Lower lobe of right lung (tissue), 2 donors: ENCODE measurements at regions not wholly inside any gene's neighbourhood (a gene's known extent, or its start where the extent isn't known, plus 50 kb on each side); places are given as distances from the start of the nearest gene placed in this dataset.

ENCODE experiments used
- ATAC-seq, 2 donors: fragments of 200-7000 bp; cut with Tn5 transposase; one replicate each; pipeline ENCODE4 v1.9.1; 2020 to 2022; ENCODE audit warnings: mild to moderate bottlenecking in 2 of 2, moderate library complexity in 2 of 2
- DNase-seq: peaks from one replicate; pipeline ENCODE4 v3.0.0-alpha.2; 2020
- H3K27ac ChIP-seq: fragments of 200-600 bp; one replicate; pipeline ENCODE4 v1.8.0; 2022
- H3K27me3 ChIP-seq: fragments of 200-600 bp; one replicate; pipeline ENCODE4 v1.8.0; 2022; ENCODE audit warnings: low read depth
- H3K36me3 ChIP-seq: fragments of 200-600 bp; one replicate; pipeline ENCODE4 v1.8.0; 2022; ENCODE audit warnings: mild to moderate bottlenecking
- H3K4me1 ChIP-seq: fragments of 200-600 bp; one replicate; pipeline ENCODE4 v1.8.0; 2022
- H3K4me3 ChIP-seq: fragments of 200-600 bp; one replicate; pipeline ENCODE4 v1.8.0; 2022; ENCODE audit warnings: mild to moderate bottlenecking
- H3K9me3 ChIP-seq: fragments of 200-600 bp; one replicate; pipeline ENCODE4 v1.8.0; 2022
- intact Hi-C: fragments of 100-400 bp; cut with DNase I; formaldehyde crosslinking; loops from one replicate; pipeline ENCODE4 v1.11.0; 2022
- TF ChIP-seq, protein P1 (sequence below): fragments of 200-600 bp; IDR thresholded peaks from one replicate; pipeline ENCODE4 v1.8.0; 2022; ENCODE audit warnings: antibody characterized with exemption, mild to moderate bottlenecking
- donor health status: DM: no; HTN: yes; CAD: no; lungs with severe emphysema.

DNA sequence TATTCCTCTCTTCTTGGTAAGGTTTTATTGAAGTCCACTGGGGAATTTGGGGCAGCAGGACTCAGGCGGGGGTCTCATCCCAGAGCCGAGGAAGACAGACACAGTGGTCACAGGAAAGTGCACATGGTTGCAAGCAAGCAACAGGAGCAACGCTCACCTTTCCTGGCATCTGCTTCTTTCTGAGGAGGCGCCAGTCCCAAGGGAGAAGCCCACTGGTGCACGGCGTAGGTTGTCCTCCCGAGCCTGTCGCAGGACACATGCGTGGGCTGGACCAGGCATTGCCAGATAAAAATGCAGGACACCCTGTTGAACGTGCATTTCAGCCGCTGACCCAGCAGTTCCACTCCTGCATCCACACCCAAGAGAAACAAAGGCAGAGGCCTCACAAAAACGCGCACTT is 72.4 kb upstream of the OLFM1 start:
- H3K36me3 ChIP-seq, result no peaks in the 10 kb centered on the region
- H3K4me1 ChIP-seq, result no peaks in the 10 kb centered on the region
- H3K4me3 ChIP-seq, result no peak overlapping the region
- intact Hi-C loops, result no loop called here
- H3K27me3 ChIP-seq, result peaks cover 4% of the 10 kb centered on the region
- no peak for DNase-seq
- no peak overlapping the region for H3K27ac ChIP-seq
- H3K9me3 ChIP-seq, result no peaks in the 10 kb centered on the region
- no peak for ATAC-seq
- TF ChIP-seq, protein P1, sequence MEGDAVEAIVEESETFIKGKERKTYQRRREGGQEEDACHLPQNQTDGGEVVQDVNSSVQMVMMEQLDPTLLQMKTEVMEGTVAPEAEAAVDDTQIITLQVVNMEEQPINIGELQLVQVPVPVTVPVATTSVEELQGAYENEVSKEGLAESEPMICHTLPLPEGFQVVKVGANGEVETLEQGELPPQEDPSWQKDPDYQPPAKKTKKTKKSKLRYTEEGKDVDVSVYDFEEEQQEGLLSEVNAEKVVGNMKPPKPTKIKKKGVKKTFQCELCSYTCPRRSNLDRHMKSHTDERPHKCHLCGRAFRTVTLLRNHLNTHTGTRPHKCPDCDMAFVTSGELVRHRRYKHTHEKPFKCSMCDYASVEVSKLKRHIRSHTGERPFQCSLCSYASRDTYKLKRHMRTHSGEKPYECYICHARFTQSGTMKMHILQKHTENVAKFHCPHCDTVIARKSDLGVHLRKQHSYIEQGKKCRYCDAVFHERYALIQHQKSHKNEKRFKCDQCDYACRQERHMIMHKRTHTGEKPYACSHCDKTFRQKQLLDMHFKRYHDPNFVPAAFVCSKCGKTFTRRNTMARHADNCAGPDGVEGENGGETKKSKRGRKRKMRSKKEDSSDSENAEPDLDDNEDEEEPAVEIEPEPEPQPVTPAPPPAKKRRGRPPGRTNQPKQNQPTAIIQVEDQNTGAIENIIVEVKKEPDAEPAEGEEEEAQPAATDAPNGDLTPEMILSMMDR, result no peak

DNA sequence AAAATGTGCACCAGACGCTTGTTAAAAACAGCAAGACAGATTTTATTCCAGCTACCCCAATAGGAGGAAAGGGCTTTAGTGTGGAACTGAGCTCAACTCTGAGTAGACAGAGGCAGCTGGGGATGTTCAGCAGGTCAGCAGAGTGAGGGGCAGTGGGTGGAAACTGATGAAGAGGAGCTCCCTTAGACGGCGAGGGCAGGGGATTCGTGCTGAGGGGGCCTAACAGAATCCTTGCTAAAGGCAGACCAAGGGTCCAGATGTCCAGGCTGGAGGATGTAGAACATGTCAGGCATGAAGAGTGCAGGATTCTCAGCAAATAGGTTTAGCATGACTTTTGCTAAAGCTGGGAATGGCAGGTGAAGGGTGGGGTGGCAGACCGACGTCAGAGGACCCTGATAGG is 71.9 kb upstream of the OLFM1 start:
- intact Hi-C loops, result no loop called here
- Histone ChIP-seq H3K27me3 (peaks cover 4% of the 10 kb centered on the region), H3K4me3 (no peak overlapping the region), H3K4me1 (no peaks in the 10 kb centered on the region), H3K9me3 (no peaks in the 10 kb centered on the region), H3K36me3 (no peaks in the 10 kb centered on the region), H3K27ac (no peak overlapping the region)
- TF ChIP-seq, protein P1, result no peak
- DNase-seq (no peak), ATAC-seq (no peak)

DNA sequence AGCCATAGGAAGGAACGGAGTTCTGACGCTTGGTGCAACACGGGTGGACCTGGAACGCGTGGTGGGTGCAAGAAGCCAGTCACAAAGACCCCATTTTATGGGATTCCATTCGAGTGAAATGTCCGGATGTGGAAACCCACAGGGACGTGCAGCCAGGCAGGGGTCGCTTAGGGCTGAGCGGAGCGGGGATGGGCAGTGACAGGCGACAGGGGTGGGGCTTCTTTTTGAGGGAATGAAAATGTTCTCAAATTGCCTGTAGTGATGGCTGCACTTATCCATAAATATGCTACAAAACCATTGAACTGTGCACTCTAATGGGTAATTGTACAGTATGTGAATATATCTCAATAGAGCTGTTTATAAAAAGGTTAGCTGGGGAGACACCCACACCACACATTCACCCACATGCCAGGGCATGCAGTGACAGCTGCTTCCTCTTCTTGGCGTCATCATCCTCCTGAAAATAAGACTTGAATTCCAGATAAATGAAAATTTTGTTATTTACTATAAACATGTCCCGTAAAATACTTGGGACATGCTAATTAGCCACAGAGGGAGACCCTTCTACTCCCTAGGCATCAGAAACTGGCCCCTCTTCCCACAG is 71.3 kb upstream of the OLFM1 start:
- Histone ChIP-seq H3K36me3 (no peaks in the 10 kb centered on the region), H3K27ac (no peak overlapping the region), H3K27me3 (peaks cover 4% of the 10 kb centered on the region), H3K4me1 (no peaks in the 10 kb centered on the region), H3K9me3 (no peaks in the 10 kb centered on the region), H3K4me3 (no peak overlapping the region)
- intact Hi-C loops, result no loop called here
- TF ChIP-seq, protein P1, result no peak
- no peak for DNase-seq
- ATAC-seq, result no peak

DNA sequence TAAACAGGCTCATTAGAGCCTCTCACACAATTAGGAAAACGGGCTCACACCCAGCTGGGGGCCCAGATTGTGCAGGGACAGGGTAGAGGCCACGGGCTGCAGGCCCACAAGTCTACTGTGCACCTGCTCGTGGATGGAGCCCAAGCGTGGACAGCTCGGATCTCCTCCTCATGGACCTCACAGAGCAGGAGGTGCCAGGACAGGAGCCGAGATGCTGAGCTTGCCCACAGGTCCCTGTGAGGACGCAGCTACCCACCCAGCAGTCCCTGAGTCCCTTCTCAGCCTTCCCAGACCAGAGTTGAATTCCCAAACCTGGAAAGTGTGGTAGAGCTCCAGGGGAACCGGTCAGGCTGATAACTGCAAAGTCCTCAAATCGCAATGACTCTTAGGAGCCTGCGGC is 70.6 kb upstream of the OLFM1 start:
- TF ChIP-seq, protein P1, result no peak

DNA sequence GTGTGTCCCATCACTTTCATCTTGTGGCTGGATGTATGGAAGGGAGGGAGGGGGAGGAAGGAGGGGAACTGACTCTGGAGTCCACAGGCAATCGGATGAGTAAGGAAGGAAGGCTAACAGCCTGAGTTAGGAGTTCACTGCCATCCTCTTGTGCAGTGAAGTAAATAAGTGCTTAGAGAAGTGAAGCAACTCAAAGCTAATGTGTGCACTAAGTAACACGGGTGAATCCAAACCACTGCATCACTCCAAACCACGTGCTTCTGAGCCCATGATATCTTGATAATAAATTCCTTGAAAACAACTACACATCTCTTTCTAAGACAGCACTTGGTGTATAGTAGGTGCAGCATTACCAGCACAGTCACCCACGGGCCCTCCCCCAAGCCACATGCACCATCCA is 69.6 kb upstream of the OLFM1 start:
- Histone ChIP-seq H3K27me3 (peaks cover 4% of the 10 kb centered on the region), H3K4me3 (no peak overlapping the region), H3K4me1 (no peaks in the 10 kb centered on the region), H3K36me3 (no peaks in the 10 kb centered on the region), H3K9me3 (no peaks in the 10 kb centered on the region), H3K27ac (no peak overlapping the region)
- TF ChIP-seq, protein P1, result no peak
- intact Hi-C loops, result no loop called here
- DNase-seq (no peak), ATAC-seq (no peak)

More for the DNA sequence above, 70.6 kb upstream of the OLFM1 start:
- ATAC-seq (no peak), DNase-seq (no peak)
- Histone ChIP-seq H3K27me3 (peaks cover 4% of the 10 kb centered on the region), H3K4me1 (no peaks in the 10 kb centered on the region), H3K27ac (no peak overlapping the region), H3K36me3 (no peaks in the 10 kb centered on the region), H3K4me3 (no peak overlapping the region), H3K9me3 (no peaks in the 10 kb centered on the region)
- intact Hi-C loops, result no loop called here
